Osteoblast (primary cell): ENCODE measurements at regions not wholly inside any gene's neighbourhood (a gene's known extent, or its start where the extent isn't known, plus 50 kb on each side); places are given as distances from the start of the nearest gene placed in this dataset.

Experiments used
- DNase-seq: peaks from one replicate; pipeline ENCODE4 v3.0.0; 2011; ENCODE audit warnings: low spot score, mixed read lengths; ENCODE audit not compliant: insufficient read length; ENCODE audit errors: missing footprints
- H2AFZ ChIP-seq: 2 replicates; pipeline ENCODE4 v1.6.0; 2011; ENCODE audit warnings: mild to moderate bottlenecking, low read length
- H3K27ac ChIP-seq: 2 replicates; pipeline ENCODE4 v1.5.1; 2011; ENCODE audit warnings: mild to moderate bottlenecking, low read depth, low read length, moderate library complexity
- H3K27me3 ChIP-seq: 2 replicates; pipeline ENCODE4 v1.6.0; 2012; ENCODE audit warnings: mild to moderate bottlenecking, control low read depth, inconsistent platforms, low read length, moderate library complexity; ENCODE audit not compliant: insufficient read depth
- H3K36me3 ChIP-seq: 2 replicates; pipeline ENCODE4 v1.5.1; 2011; ENCODE audit warnings: mild to moderate bottlenecking, low read length, control low read depth, moderate library complexity; ENCODE audit not compliant: insufficient read depth
- H3K4me1 ChIP-seq: 2 replicates; pipeline ENCODE4 v1.5.1; 2011; ENCODE audit warnings: mild to moderate bottlenecking, low read length, control low read depth, moderate library complexity; ENCODE audit not compliant: insufficient read depth
- H3K4me2 ChIP-seq: 2 replicates; pipeline ENCODE4 v1.6.0; 2011; ENCODE audit warnings: mild to moderate bottlenecking, low read length; ENCODE audit not compliant: insufficient read depth
- H3K4me3 ChIP-seq: fragments of 200-600 bp; sonication (generic); 3 replicates; pipeline ENCODE4 v1.5.1; 2012; ENCODE audit warnings: mild to moderate bottlenecking, low read length, inconsistent platforms; ENCODE audit not compliant: insufficient read depth
- H3K79me2 ChIP-seq: 2 replicates; pipeline ENCODE4 v1.6.0; 2012; ENCODE audit warnings: mild to moderate bottlenecking, low read length, control low read depth, inconsistent platforms; ENCODE audit not compliant: insufficient read depth
- H3K9me3 ChIP-seq: 2 replicates; pipeline ENCODE4 v1.5.1; 2011; ENCODE audit warnings: low read depth, low read length, control low read depth
- H4K20me1 ChIP-seq: 2 replicates; pipeline ENCODE4 v1.6.0; 2012; ENCODE audit warnings: mild to moderate bottlenecking, low read length, control low read depth; ENCODE audit not compliant: insufficient read depth
- CTCF ChIP-seq: IDR thresholded peaks from 2 replicates; pipeline ENCODE4 v1.5.1; 2011; ENCODE audit warnings: mild to moderate bottlenecking, low read depth, low read length, moderate library complexity; ENCODE audit errors: extremely low read depth

- Histone ChIP-seq H3K9me3 (no peaks in the 10 kb centered on the region), H3K36me3 (no peaks in the 10 kb centered on the region), H3K4me1 (no peaks in the 10 kb centered on the region), H2AFZ (no peak overlapping the region), H3K4me2 (no peak overlapping the region), H3K4me3 (no peak overlapping the region), H3K79me2 (no peaks in the 10 kb centered on the region), H3K27ac (no peak overlapping the region), H4K20me1 (no peaks in the 10 kb centered on the region), H3K27me3 (no peaks in the 10 kb centered on the region)
- DNase-seq: no peak
- TF ChIP-seq CTCF: no peak
These were observed 1317.2 kb downstream of the PCDH7 start for GRCh38 chr4:32037399-32037798.

- H2AFZ ChIP-seq: no peak overlapping the region
- no peaks in the 10 kb centered on the region for H3K36me3 ChIP-seq
- no peak overlapping the region for H3K4me3 ChIP-seq
- no peak overlapping the region for H3K27ac ChIP-seq
- H3K79me2 ChIP-seq: no peaks in the 10 kb centered on the region
- H3K9me3 ChIP-seq: no peaks in the 10 kb centered on the region
- no peak for TF ChIP-seq CTCF
- H4K20me1 ChIP-seq: no peaks in the 10 kb centered on the region
- no peak overlapping the region for H3K4me2 ChIP-seq
- no peak for DNase-seq
- H3K4me1 ChIP-seq: no peaks in the 10 kb centered on the region
- no peaks in the 10 kb centered on the region for H3K27me3 ChIP-seq
These were observed 1322.5 kb downstream of the PCDH7 start for GRCh38 chr4:32042486-32043247.

- no peak overlapping the region for H3K27ac ChIP-seq
- DNase-seq: no peak
- H3K4me3 ChIP-seq: no peak overlapping the region
- no peaks in the 10 kb centered on the region for H3K9me3 ChIP-seq
- no peak overlapping the region for H3K4me2 ChIP-seq
- TF ChIP-seq CTCF: no peak
- no peak overlapping the region for H2AFZ ChIP-seq
- H3K36me3 ChIP-seq: no peaks in the 10 kb centered on the region
- no peaks in the 10 kb centered on the region for H3K27me3 ChIP-seq
- H3K79me2 ChIP-seq: no peaks in the 10 kb centered on the region
- no peaks in the 10 kb centered on the region for H3K4me1 ChIP-seq
- no peaks in the 10 kb centered on the region for H4K20me1 ChIP-seq
These were observed 1323.1 kb downstream of the PCDH7 start for GRCh38 chr4:32043248-32043633.

- Histone ChIP-seq H3K4me3 (no peak overlapping the region), H4K20me1 (no peaks in the 10 kb centered on the region), H3K36me3 (no peaks in the 10 kb centered on the region), H3K27me3 (no peaks in the 10 kb centered on the region), H2AFZ (no peak overlapping the region), H3K9me3 (peaks cover 2% of the 10 kb centered on the region), H3K4me1 (no peaks in the 10 kb centered on the region), H3K4me2 (no peak overlapping the region), H3K27ac (no peak overlapping the region), H3K79me2 (no peaks in the 10 kb centered on the region)
- TF ChIP-seq CTCF: no peak
- DNase-seq: no peak
These were observed 1341.7 kb downstream of the PCDH7 start for GRCh38 chr4:32061916-32062315.
